Colonic mucosa (tissue), 4 donors: ENCODE measurements at regions not wholly inside any gene's neighbourhood (a gene's known extent, or its start where the extent isn't known, plus 50 kb on each side); places are given as distances from the start of the nearest gene placed in this dataset.

ENCODE experiments used
- DNase-seq: peaks from one replicate; pipeline ENCODE4 v3.0.0-alpha.2; 2020
- H3K27ac ChIP-seq: fragments of 200-600 bp; one replicate; pipeline ENCODE4 v1.8.0; 2021
- H3K27me3 ChIP-seq: fragments of 200-600 bp; one replicate; pipeline ENCODE4 v1.8.0; 2021
- H3K36me3 ChIP-seq: fragments of 200-600 bp; one replicate; pipeline ENCODE4 v1.8.0; 2021
- H3K4me1 ChIP-seq: fragments of 200-600 bp; one replicate; pipeline ENCODE4 v1.8.0; 2021; ENCODE audit warnings: mild to moderate bottlenecking
- H3K4me3 ChIP-seq: fragments of 200-600 bp; one replicate; pipeline ENCODE4 v1.8.0; 2021
- H3K9ac ChIP-seq, 2 donors: one replicate each; pipeline ENCODE4 v1.7.0; 2013; ENCODE audit warnings: control low read depth in 2 of 2, low read depth in 2 of 2, low read length in 2 of 2
- H3K9me3 ChIP-seq: fragments of 200-600 bp; one replicate; pipeline ENCODE4 v1.8.0; 2021
- intact Hi-C: fragments of 100-400 bp; cut with DNase I; formaldehyde crosslinking; loops from one replicate; pipeline ENCODE4 v1.14.1; 2022
- TF ChIP-seq, protein P1 (sequence below): fragments of 200-600 bp; IDR thresholded peaks from one replicate; pipeline ENCODE4 v1.8.0; 2022; ENCODE audit warnings: antibody characterized with exemption, mild to moderate bottlenecking
- donor health status: healthy.
- donor health status: DM: no; HTN: no; CAD: no.
- donor health status: DM: no; HTN: no; CAD: no.

GRCh38 chr2:121161272-121161671, 123.7 kb downstream of the TFCP2L1 start:
- Histone ChIP-seq H3K9ac (no peak overlapping the region), H3K36me3 (no peaks in the 10 kb centered on the region), H3K27me3 (no peaks in the 10 kb centered on the region), H3K4me1 (no peaks in the 10 kb centered on the region), H3K9me3 (no peaks in the 10 kb centered on the region), H3K27ac (no peak overlapping the region), H3K4me3 (no peak overlapping the region)
- TF ChIP-seq, protein P1, sequence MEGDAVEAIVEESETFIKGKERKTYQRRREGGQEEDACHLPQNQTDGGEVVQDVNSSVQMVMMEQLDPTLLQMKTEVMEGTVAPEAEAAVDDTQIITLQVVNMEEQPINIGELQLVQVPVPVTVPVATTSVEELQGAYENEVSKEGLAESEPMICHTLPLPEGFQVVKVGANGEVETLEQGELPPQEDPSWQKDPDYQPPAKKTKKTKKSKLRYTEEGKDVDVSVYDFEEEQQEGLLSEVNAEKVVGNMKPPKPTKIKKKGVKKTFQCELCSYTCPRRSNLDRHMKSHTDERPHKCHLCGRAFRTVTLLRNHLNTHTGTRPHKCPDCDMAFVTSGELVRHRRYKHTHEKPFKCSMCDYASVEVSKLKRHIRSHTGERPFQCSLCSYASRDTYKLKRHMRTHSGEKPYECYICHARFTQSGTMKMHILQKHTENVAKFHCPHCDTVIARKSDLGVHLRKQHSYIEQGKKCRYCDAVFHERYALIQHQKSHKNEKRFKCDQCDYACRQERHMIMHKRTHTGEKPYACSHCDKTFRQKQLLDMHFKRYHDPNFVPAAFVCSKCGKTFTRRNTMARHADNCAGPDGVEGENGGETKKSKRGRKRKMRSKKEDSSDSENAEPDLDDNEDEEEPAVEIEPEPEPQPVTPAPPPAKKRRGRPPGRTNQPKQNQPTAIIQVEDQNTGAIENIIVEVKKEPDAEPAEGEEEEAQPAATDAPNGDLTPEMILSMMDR, result no peak
- no peak for DNase-seq
- intact Hi-C loops, result no loop called here

DNA sequence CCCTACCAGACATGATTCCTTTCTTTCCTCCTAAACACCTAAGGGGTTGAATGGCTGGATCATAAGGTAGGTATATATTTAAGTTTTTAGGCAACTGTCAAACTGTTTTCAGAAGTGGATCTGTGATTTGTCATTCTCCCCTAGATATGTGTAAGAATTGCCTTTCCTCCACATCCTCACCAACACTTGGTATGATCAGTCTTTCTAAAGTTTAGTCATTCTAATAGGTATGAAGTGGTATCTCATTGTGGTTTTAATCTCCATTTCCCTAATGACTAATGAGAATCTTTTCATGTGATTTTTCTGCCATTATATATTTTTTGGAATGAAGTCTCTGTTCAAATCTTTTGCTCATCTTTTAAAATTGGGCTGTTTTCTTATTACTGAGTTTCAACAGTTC, 122.1 kb downstream of the TFCP2L1 start:
- no peak for DNase-seq
- TF ChIP-seq, protein P1, result no peak
- H3K9me3 ChIP-seq, result no peaks in the 10 kb centered on the region
- no peak overlapping the region for H3K9ac ChIP-seq
- H3K4me1 ChIP-seq, result no peaks in the 10 kb centered on the region
- no peaks in the 10 kb centered on the region for H3K27me3 ChIP-seq
- H3K36me3 ChIP-seq, result no peaks in the 10 kb centered on the region
- intact Hi-C loops, result no loop called here
- no peak overlapping the region for H3K27ac ChIP-seq
- no peak overlapping the region for H3K4me3 ChIP-seq

- H3K4me1 ChIP-seq, result no peaks in the 10 kb centered on the region
- no peak overlapping the region for H3K4me3 ChIP-seq
- intact Hi-C loops, result no loop called here
- H3K27me3 ChIP-seq, result no peaks in the 10 kb centered on the region
- H3K27ac ChIP-seq, result no peak overlapping the region
- no peak for DNase-seq
- H3K9ac ChIP-seq, result no peak overlapping the region
- TF ChIP-seq, protein P1, result no peak
- no peaks in the 10 kb centered on the region for H3K36me3 ChIP-seq
- H3K9me3 ChIP-seq, result no peaks in the 10 kb centered on the region
Measured at GRCh38 chr2:121164042-121164441, 121.0 kb downstream of the TFCP2L1 start.

DNA sequence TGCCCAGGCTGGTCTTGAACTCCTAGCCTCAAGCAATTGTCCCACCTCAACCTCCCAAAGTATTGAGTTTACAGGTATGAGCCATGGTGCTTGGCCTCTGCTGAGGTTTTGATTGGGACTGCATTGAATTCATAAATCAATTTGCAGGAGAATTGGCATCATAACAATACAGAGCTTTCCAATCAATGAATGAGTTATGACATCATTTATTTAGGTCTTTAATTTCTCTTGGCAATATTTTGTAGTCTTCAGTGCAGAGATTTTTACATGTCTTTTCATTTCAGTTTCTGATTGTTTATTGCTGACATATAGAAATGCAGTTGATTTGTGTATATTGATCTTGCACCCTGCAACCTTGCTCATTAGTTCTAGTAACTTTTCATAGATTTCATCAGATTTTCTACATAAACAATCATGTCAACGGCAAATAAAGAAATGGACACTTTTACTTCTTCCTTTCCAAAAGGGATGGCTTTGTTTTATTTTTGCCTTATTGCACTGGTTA, 119.9 kb downstream of the TFCP2L1 start:
- intact Hi-C loops, result no loop called here
- TF ChIP-seq, protein P1, result no peak

More for the DNA sequence above, 119.9 kb downstream of the TFCP2L1 start:
- no peaks in the 10 kb centered on the region for H3K9me3 ChIP-seq
- H3K36me3 ChIP-seq, result no peaks in the 10 kb centered on the region
- H3K4me3 ChIP-seq, result no peak overlapping the region
- H3K9ac ChIP-seq, result no peak overlapping the region
- H3K4me1 ChIP-seq, result no peaks in the 10 kb centered on the region
- H3K27ac ChIP-seq, result no peak overlapping the region
- no peak for DNase-seq
- no peaks in the 10 kb centered on the region for H3K27me3 ChIP-seq
